SK-N-SH (cell line): ENCODE measurements at regions not wholly inside any gene's neighbourhood (a gene's known extent, or its start where the extent isn't known, plus 50 kb on each side); places are given as distances from the start of the nearest gene placed in this dataset.

ENCODE experiments used
- CTCF ChIA-PET: fragments of 300-600, 350-600 bp; formaldehyde crosslinking; extraction: SDS; loops from one replicate; lab custom pipeline; 2021; lab: Yijun Ruan, JAX
- POLR2A ChIA-PET: fragments of 350-600 bp; sonication (Branson Sonifier 250); formaldehyde crosslinking; extraction: SDS; loops from one replicate; lab custom pipeline; 2020; ENCODE audit warnings: antibody characterized with exemption, inconsistent platforms; lab: Yijun Ruan, JAX
- DNase-seq: peaks from one replicate; pipeline ENCODE4 v3.0.0; 2012
- H2AFZ ChIP-seq: fragments of 200-600 bp; sonication (generic); 2 replicates; pipeline ENCODE4 v1.8.1; 2016; ENCODE audit warnings: antibody characterized with exemption, mild to moderate bottlenecking, low read depth
- H3F3A ChIP-seq: fragments of 200-600 bp; sonication (generic); replicated peaks from 2 replicates; pipeline ENCODE3; 2016; ENCODE audit warnings: antibody characterized with exemption, mild to moderate bottlenecking; ENCODE audit not compliant: insufficient read depth
- H3K27ac ChIP-seq, 2 experiments: fragments of 200-500 bp in 1 of 2; fragments of 200-600 bp in 1 of 2; sonication (Bioruptor generic) in 1 of 2; sonication (generic), shearing (Covaris generic) in 1 of 2; 2 replicates each; pipeline versions ENCODE4 v1.5.1 to v1.6.1; 2014 to 2016; ENCODE audit warnings: low read depth in 2 of 2, inconsistent platforms in 1 of 2, low read length in 1 of 2, mild to moderate bottlenecking in 1 of 2, mixed read lengths in 1 of 2
- H3K27me3 ChIP-seq: fragments of 200-600 bp; sonication (generic), shearing (Covaris generic); 2 replicates; pipeline ENCODE4 v1.6.1; 2016; ENCODE audit warnings: mixed run types; ENCODE audit not compliant: insufficient read depth
- H3K36me3 ChIP-seq, 2 experiments: fragments of 200-500 bp in 1 of 2; fragments of 200-600 bp in 1 of 2; sonication (Bioruptor generic) in 1 of 2; sonication (generic) in 1 of 2; replicated peaks in 1 of 2; 2 replicates each; pipeline versions ENCODE3 to v1.5.1; 2014 to 2016; ENCODE audit warnings: low read length in 1 of 2, mild to moderate bottlenecking in 1 of 2; ENCODE audit not compliant: insufficient read depth in 2 of 2, control insufficient read depth in 1 of 2
- H3K4me1 ChIP-seq, 2 experiments: fragments of 200-500 bp in 1 of 2; fragments of 200-600 bp in 1 of 2; sonication (Bioruptor generic) in 1 of 2; sonication (generic), shearing (Covaris generic) in 1 of 2; 2 replicates each; pipeline versions ENCODE4 v1.5.1 to v1.6.1; 2014 to 2016; ENCODE audit warnings: low read depth in 1 of 2, low read length in 1 of 2, mixed run types in 1 of 2; ENCODE audit not compliant: insufficient read depth in 2 of 2, control insufficient read depth in 1 of 2
- H3K4me2 ChIP-seq: fragments of 200-600 bp; sonication (generic), shearing (Covaris generic); 2 replicates; pipeline ENCODE4 v1.6.1; 2017; ENCODE audit warnings: mixed run types
- H3K4me3 ChIP-seq, 2 experiments: fragments of 200-500 bp in 1 of 2; fragments of 200-600 bp in 1 of 2; sonication (Bioruptor generic) in 1 of 2; sonication (generic), shearing (Covaris generic) in 1 of 2; 2 replicates each; pipeline versions ENCODE4 v1.5.1 to v1.8.1; 2014 to 2016; ENCODE audit warnings: low read depth in 2 of 2, inconsistent platforms in 1 of 2, low read length in 1 of 2, mild to moderate bottlenecking in 1 of 2, mixed read lengths in 1 of 2, moderate library complexity in 1 of 2
- H3K79me2 ChIP-seq: fragments of 200-600 bp; sonication (generic); 2 replicates; pipeline ENCODE4 v1.8.1; 2017; ENCODE audit warnings: mild to moderate bottlenecking; ENCODE audit not compliant: insufficient read depth
- H3K9ac ChIP-seq: fragments of 200-600 bp; sonication (generic); 2 replicates; pipeline ENCODE4 v1.6.1; 2017; ENCODE audit warnings: mixed run types
- H3K9me2 ChIP-seq: fragments of 200-600 bp; sonication (generic); 2 replicates; pipeline ENCODE4 v1.6.1; 2017; ENCODE audit warnings: mixed run types
- H3K9me3 ChIP-seq: fragments of 200-600 bp; sonication (generic); 2 replicates; pipeline ENCODE4 v1.6.1; 2017; ENCODE audit warnings: mixed run types, mild to moderate bottlenecking, moderate library complexity
- H4K20me1 ChIP-seq: fragments of 200-600 bp; sonication (generic); 2 replicates; pipeline ENCODE4 v1.6.1; 2017; ENCODE audit warnings: mild to moderate bottlenecking, mixed run types; ENCODE audit not compliant: insufficient read depth
- CTCF ChIP-seq: fragments of 200-600 bp; sonication (generic); IDR thresholded peaks from 2 replicates; pipeline ENCODE4 v1.6.1; 2017; ENCODE audit warnings: antibody characterized with exemption, mild to moderate bottlenecking, moderate library complexity
- ELF1 ChIP-seq: IDR thresholded peaks from 2 replicates; pipeline ENCODE4 v1.4.0; 2012
- EZH2phosphoT487 ChIP-seq: fragments of 200-600 bp; sonication (generic); IDR thresholded peaks from 2 replicates; pipeline ENCODE4 v1.6.1; 2017; ENCODE audit warnings: low read depth, mixed run types, mild to moderate bottlenecking, antibody characterized with exemption, moderate library complexity, borderline replicate concordance
- FOSL2 ChIP-seq: IDR thresholded peaks from 2 replicates; pipeline ENCODE4 v1.4.0; 2012; ENCODE audit warnings: low read depth, mild to moderate bottlenecking, moderate library complexity, borderline replicate concordance
- FOXJ3 ChIP-seq: sonication (generic); formaldehyde crosslinking; IDR thresholded peaks from 2 replicates; pipeline ENCODE4 v1.5.1; 2020; ENCODE audit warnings: mild to moderate bottlenecking, missing genetic modification reagents
- JUND ChIP-seq: IDR thresholded peaks from 2 replicates; pipeline ENCODE4 v1.4.0; 2012
- MAX ChIP-seq: IDR thresholded peaks from 2 replicates; pipeline ENCODE4 v1.4.0; 2012; ENCODE audit warnings: low read depth
- MEF2A ChIP-seq: IDR thresholded peaks from 2 replicates; pipeline ENCODE4 v1.4.0; 2012; ENCODE audit warnings: low read depth, borderline replicate concordance
- NFIC ChIP-seq: IDR thresholded peaks from 2 replicates; pipeline ENCODE4 v1.4.0; 2012; ENCODE audit warnings: borderline replicate concordance
- POLR2AphosphoS5 ChIP-seq: IDR thresholded peaks from 2 replicates; pipeline ENCODE4 v1.6.1; 2012; ENCODE audit warnings: low read depth, low read length
- RAD21 ChIP-seq: IDR thresholded peaks from 2 replicates; pipeline ENCODE4 v1.6.1; 2012; ENCODE audit warnings: mild to moderate bottlenecking, low read length
- RCOR1 ChIP-seq: fragments of 150-350 bp; IDR thresholded peaks from 2 replicates; pipeline ENCODE4 v1.6.1; 2017; ENCODE audit warnings: antibody characterized with exemption, low read length
- REST ChIP-seq: IDR thresholded peaks from 2 replicates; pipeline ENCODE4 v1.6.1; 2012; ENCODE audit warnings: mild to moderate bottlenecking, low read depth, low read length, moderate library complexity
- RFX5 ChIP-seq: IDR thresholded peaks from 2 replicates; pipeline ENCODE4 v1.6.1; 2012; ENCODE audit warnings: mild to moderate bottlenecking, improper control_type of control experiment, low read length
- RXRA ChIP-seq: IDR thresholded peaks from 2 replicates; pipeline ENCODE4 v1.4.0; 2012; ENCODE audit warnings: low read depth, mild to moderate bottlenecking, borderline replicate concordance
- TAF1 ChIP-seq: IDR thresholded peaks from 2 replicates; pipeline ENCODE4 v1.6.1; 2012; ENCODE audit warnings: low read depth, mild to moderate bottlenecking, low read length, moderate library complexity, borderline replicate concordance
- TCF12 ChIP-seq: IDR thresholded peaks from 2 replicates; pipeline ENCODE4 v1.4.0; 2012
- USF1 ChIP-seq: IDR thresholded peaks from 2 replicates; pipeline ENCODE4 v1.4.0; 2012; ENCODE audit warnings: low read depth, borderline replicate concordance
- YY1 ChIP-seq: IDR thresholded peaks from 2 replicates; pipeline ENCODE4 v1.4.0; 2012; ENCODE audit warnings: low read depth, mild to moderate bottlenecking
- WGBS: methylation state at CpG from one replicate; pipeline ENCODE4 v1.1.6; 2017; ENCODE audit warnings: low lambda C conversion rate; 5-methylcytosine and 5-hydroxymethylcytosine counted together

- no peak for TF ChIP-seq NFIC
These were observed 285.3 kb upstream of the KLF14 start (continued) for GRCh38 chr7:131019351-131019750.

- Histone ChIP-seq H3K9me3 (no peaks in the 10 kb centered on the region), H3K9me2 (no peaks in the 10 kb centered on the region), H3K4me3 (no peak overlapping the region), H3K4me2 (no peak overlapping the region), H2AFZ (no peak overlapping the region), H3K27ac (no peak overlapping the region), H3K79me2 (peaks cover 48% of the 10 kb centered on the region), H3K4me1 (no peaks in the 10 kb centered on the region; a peak in 1 of 4 replicates)
- WGBS: 80% methylated on average over 7 of the region's 7 CpGs
- POLR2A ChIA-PET: interaction anchor here (0.7 kb wide), 1 partner anchor 306 kb away, joined by 3 read pairs; no protein-coding TSS in a partner anchor
- no peak for DNase-seq
- TF ChIP-seq FOSL2: no peak
- no peak for TF ChIP-seq POLR2AphosphoS5
- no peak for TF ChIP-seq MEF2A
- TF ChIP-seq TAF1: no peak
- TF ChIP-seq FOXJ3 (CRISPR knock-in tag): no peak
- no peak for TF ChIP-seq REST
- TF ChIP-seq RXRA: no peak
- no peak for TF ChIP-seq ELF1
- TF ChIP-seq MAX: no peak
- TF ChIP-seq USF1: no peak
- TF ChIP-seq YY1: no peak
- no peak for TF ChIP-seq RCOR1
- TF ChIP-seq EZH2phosphoT487: no peak
- no peak for TF ChIP-seq CTCF
- no peak for TF ChIP-seq TCF12
- no peak for TF ChIP-seq RAD21
- TF ChIP-seq JUND: no peak
- no peak for TF ChIP-seq RFX5
- TF ChIP-seq, all 33 proteins: peak for 0
- CTCF ChIA-PET: interaction anchor here (0.9 to 2.8 kb wide), 4 partner anchors 12 to 124 kb away, joined by 3 to 15 read pairs (median 11); no protein-coding TSS in a partner anchor
- no peaks in the 10 kb centered on the region for H3K27me3 ChIP-seq
- peaks cover 11% of the 10 kb centered on the region for H4K20me1 ChIP-seq
- H3F3A ChIP-seq: no peaks in the 10 kb centered on the region
- peaks cover 0 to 10% of the 10 kb centered on the region in 2 experiments for H3K36me3 ChIP-seq
- H3K9ac ChIP-seq: no peak overlapping the region
These were observed 286.8 kb upstream of the KLF14 start for GRCh38 chr7:131020759-131021261.
